Thoracic aorta (tissue), 2 donors: ENCODE measurements at regions not wholly inside any gene's neighbourhood (a gene's known extent, or its start where the extent isn't known, plus 50 kb on each side); places are given as distances from the start of the nearest gene placed in this dataset.

Source experiments
- ATAC-seq: fragments of 150-250 bp; one replicate; pipeline ENCODE4 v1.8.0; 2017; ENCODE audit warnings: low read depth; ENCODE audit not compliant: insufficient number of reproducible peaks, low FRiP score
- DNase-seq: peaks from one replicate; pipeline ENCODE4 v3.0.0-alpha.2; 2020; ENCODE audit warnings: low spot score
- H3K27ac ChIP-seq, 2 donors: fragments of 200-600 bp; sonication (generic); 1 replicate in 1 of 2; 2 replicates in 1 of 2; pipeline ENCODE4 v1.5.1; 2016; ENCODE audit warnings: mild to moderate bottlenecking in 2 of 2, moderate library complexity in 2 of 2
- H3K27me3 ChIP-seq: fragments of 200-600 bp; sonication (generic); replicated peaks from 2 replicates; pipeline ENCODE4 v1.6.0; 2016; ENCODE audit warnings: mild to moderate bottlenecking; ENCODE audit not compliant: insufficient read depth
- H3K36me3 ChIP-seq: fragments of 200-600 bp; sonication (generic); one replicate; pipeline ENCODE4 v1.5.1; 2016
- H3K4me1 ChIP-seq, 2 donors: fragments of 200-600 bp; sonication (generic); 1 replicate in 1 of 2; 2 replicates in 1 of 2; pipeline versions ENCODE4 v1.5.1 to v1.6.0; 2016; ENCODE audit warnings: low read depth in 2 of 2, mild to moderate bottlenecking in 1 of 2; ENCODE audit not compliant: control insufficient read depth in 1 of 2
- H3K4me3 ChIP-seq: fragments of 200-600 bp; sonication (generic); 2 replicates; pipeline ENCODE4 v1.5.1; 2016; ENCODE audit warnings: mild to moderate bottlenecking
- H3K9me3 ChIP-seq: fragments of 200-600 bp; sonication (generic); 2 replicates; pipeline ENCODE4 v1.5.1; 2016
- TF ChIP-seq, protein P1 (sequence below): fragments of 200-600 bp; sonication (generic); IDR thresholded peaks from one replicate; pipeline ENCODE4 v1.5.1; 2019; ENCODE audit warnings: antibody characterized with exemption

- Histone ChIP-seq H3K36me3 (no peaks in the 10 kb centered on the region), H3K4me1 (no peaks in the 10 kb centered on the region), H3K27ac (no peak overlapping the region), H3K27me3 (no peaks in the 10 kb centered on the region), H3K9me3 (no peaks in the 10 kb centered on the region), H3K4me3 (no peak overlapping the region)
- TF ChIP-seq, protein P1, sequence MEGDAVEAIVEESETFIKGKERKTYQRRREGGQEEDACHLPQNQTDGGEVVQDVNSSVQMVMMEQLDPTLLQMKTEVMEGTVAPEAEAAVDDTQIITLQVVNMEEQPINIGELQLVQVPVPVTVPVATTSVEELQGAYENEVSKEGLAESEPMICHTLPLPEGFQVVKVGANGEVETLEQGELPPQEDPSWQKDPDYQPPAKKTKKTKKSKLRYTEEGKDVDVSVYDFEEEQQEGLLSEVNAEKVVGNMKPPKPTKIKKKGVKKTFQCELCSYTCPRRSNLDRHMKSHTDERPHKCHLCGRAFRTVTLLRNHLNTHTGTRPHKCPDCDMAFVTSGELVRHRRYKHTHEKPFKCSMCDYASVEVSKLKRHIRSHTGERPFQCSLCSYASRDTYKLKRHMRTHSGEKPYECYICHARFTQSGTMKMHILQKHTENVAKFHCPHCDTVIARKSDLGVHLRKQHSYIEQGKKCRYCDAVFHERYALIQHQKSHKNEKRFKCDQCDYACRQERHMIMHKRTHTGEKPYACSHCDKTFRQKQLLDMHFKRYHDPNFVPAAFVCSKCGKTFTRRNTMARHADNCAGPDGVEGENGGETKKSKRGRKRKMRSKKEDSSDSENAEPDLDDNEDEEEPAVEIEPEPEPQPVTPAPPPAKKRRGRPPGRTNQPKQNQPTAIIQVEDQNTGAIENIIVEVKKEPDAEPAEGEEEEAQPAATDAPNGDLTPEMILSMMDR, result no peak
- DNase-seq, result no peak
- ATAC-seq, result no peak
These were observed 745.3 kb downstream of the TUSC7 start for GRCh38 chr3:117454908-117455307.

- H3K27me3 ChIP-seq, result no peaks in the 10 kb centered on the region
- TF ChIP-seq, protein P1, result no peak
- H3K4me3 ChIP-seq, result no peak overlapping the region
- DNase-seq (no peak), ATAC-seq (no peak)
- no peaks in the 10 kb centered on the region for H3K4me1 ChIP-seq
- no peak overlapping the region for H3K27ac ChIP-seq
- no peaks in the 10 kb centered on the region for H3K9me3 ChIP-seq
- H3K36me3 ChIP-seq, result no peaks in the 10 kb centered on the region
These were observed 746.2 kb downstream of the TUSC7 start for GRCh38 chr3:117455782-117456181.

GRCh38 chr3:117463276-117464115 lies 753.9 kb downstream of the TUSC7 start:
- Histone ChIP-seq H3K4me1 (peaks cover 11 to 17% of the 10 kb centered on the region in 2 donors), H3K27me3 (no peaks in the 10 kb centered on the region), H3K27ac (no peak overlapping the region), H3K4me3 (no peak overlapping the region), H3K36me3 (no peaks in the 10 kb centered on the region), H3K9me3 (no peaks in the 10 kb centered on the region)
- DNase-seq (no peak), ATAC-seq (no peak)
- TF ChIP-seq, protein P1, result no peak

DNA sequence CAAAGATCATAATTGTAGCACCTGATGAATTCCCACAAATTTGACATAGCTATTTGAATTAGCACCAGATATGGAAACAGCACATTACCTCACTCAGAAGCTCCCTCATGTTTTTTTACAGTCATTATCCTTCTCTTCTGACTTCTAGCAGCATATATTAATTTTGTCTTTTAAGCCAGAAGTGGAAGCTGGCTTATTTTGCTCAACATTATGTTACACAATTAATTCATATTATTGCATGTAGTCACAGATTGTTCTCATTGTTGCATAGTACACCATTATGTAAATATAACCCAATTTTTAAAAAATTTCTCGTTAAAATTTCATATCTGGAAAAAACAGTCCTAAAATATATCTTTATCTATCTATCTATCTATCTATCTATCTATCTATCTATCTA lies 762.3 kb downstream of the TUSC7 start:
- H3K36me3 ChIP-seq, result no peaks in the 10 kb centered on the region
- no peak overlapping the region for H3K4me3 ChIP-seq
- H3K4me1 ChIP-seq, result no peaks in the 10 kb centered on the region
- no peaks in the 10 kb centered on the region for H3K9me3 ChIP-seq
- no peaks in the 10 kb centered on the region for H3K27me3 ChIP-seq
- ATAC-seq, result no peak
- TF ChIP-seq, protein P1, result no peak
- no peak overlapping the region for H3K27ac ChIP-seq
- no peak for DNase-seq

GRCh38 chr3:117473981-117474538 lies 764.5 kb downstream of the TUSC7 start:
- no peaks in the 10 kb centered on the region for H3K4me1 ChIP-seq
- H3K36me3 ChIP-seq, result no peaks in the 10 kb centered on the region
- H3K9me3 ChIP-seq, result no peaks in the 10 kb centered on the region
- DNase-seq (no peak), ATAC-seq (no peak)
- TF ChIP-seq, protein P1, result no peak
- no peak overlapping the region for H3K4me3 ChIP-seq
- H3K27ac ChIP-seq, result no peak overlapping the region
- no peaks in the 10 kb centered on the region for H3K27me3 ChIP-seq
